ENCODE measurements at regions not wholly inside any gene's neighbourhood (a gene's known extent, or its start where the extent isn't known, plus 50 kb on each side); places are given as distances from the start of the nearest gene placed in this dataset.

DNA sequence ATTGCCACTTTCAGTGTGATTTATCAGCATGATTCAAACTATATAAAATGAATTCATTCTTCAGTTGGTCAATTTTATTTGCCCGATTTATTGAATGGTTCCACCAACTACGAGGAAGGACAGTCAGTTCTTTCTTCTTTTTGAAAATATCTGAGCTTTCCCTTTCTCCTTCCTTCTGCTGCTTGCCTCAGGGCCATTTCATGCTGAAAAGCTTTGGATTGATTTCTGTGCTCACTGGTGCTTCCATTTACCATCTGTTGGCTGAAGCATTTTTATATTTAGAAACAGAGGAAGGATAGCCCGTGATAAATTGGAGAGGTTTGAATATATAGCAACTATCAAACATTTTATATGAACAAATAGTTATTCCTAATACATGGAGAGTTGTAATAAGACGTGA is 68.9 kb upstream of the ADAMTS5 start:
- no peaks in the 10 kb centered on the region for H3K36me3 ChIP-seq (ENCODE audit: insufficient read depth, low read length)
- no peak overlapping the region for H3K4me3 ChIP-seq (ENCODE audit: low read length, poor library complexity, severe bottlenecking)
- H3K79me2 ChIP-seq (ENCODE audit: insufficient read depth, low read length): no peaks in the 10 kb centered on the region
- no peak overlapping the region for H2AFZ ChIP-seq (ENCODE audit: low read length)
- H3K4me1 ChIP-seq (ENCODE audit: insufficient read depth, low read length, poor library complexity, severe bottlenecking): no peaks in the 10 kb centered on the region
- no peak overlapping the region for H3K4me2 ChIP-seq (ENCODE audit: low read depth, low read length, poor library complexity, severe bottlenecking)
- H4K20me1 ChIP-seq (ENCODE audit: insufficient read depth, low read length, poor library complexity, severe bottlenecking): no peaks in the 10 kb centered on the region
- TF ChIP-seq, protein P1, sequence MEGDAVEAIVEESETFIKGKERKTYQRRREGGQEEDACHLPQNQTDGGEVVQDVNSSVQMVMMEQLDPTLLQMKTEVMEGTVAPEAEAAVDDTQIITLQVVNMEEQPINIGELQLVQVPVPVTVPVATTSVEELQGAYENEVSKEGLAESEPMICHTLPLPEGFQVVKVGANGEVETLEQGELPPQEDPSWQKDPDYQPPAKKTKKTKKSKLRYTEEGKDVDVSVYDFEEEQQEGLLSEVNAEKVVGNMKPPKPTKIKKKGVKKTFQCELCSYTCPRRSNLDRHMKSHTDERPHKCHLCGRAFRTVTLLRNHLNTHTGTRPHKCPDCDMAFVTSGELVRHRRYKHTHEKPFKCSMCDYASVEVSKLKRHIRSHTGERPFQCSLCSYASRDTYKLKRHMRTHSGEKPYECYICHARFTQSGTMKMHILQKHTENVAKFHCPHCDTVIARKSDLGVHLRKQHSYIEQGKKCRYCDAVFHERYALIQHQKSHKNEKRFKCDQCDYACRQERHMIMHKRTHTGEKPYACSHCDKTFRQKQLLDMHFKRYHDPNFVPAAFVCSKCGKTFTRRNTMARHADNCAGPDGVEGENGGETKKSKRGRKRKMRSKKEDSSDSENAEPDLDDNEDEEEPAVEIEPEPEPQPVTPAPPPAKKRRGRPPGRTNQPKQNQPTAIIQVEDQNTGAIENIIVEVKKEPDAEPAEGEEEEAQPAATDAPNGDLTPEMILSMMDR (conservative IDR thresholded peaks at IDR 0.05; ENCODE audit: low read length): no peak
- no peak for TF ChIP-seq EZH2phosphoT487 (IDR thresholded peaks at IDR 0.05; ENCODE audit: borderline replicate concordance)
- no peaks in the 10 kb centered on the region for H3F3A ChIP-seq (ENCODE audit: low read depth)
- no peak overlapping the region for H3K9ac ChIP-seq (ENCODE audit: low read depth, low read length, poor library complexity, severe bottlenecking)
- H3K9me2 ChIP-seq (replicated peaks; ENCODE audit: low read depth, low read length): no peaks in the 10 kb centered on the region
- no peaks in the 10 kb centered on the region for H3K27me3 ChIP-seq (ENCODE audit: insufficient read depth, low read length, poor library complexity, severe bottlenecking)
- H3K9me3 ChIP-seq (ENCODE audit: insufficient read depth, low read depth, low read length): no peaks in the 10 kb centered on the region

DNA sequence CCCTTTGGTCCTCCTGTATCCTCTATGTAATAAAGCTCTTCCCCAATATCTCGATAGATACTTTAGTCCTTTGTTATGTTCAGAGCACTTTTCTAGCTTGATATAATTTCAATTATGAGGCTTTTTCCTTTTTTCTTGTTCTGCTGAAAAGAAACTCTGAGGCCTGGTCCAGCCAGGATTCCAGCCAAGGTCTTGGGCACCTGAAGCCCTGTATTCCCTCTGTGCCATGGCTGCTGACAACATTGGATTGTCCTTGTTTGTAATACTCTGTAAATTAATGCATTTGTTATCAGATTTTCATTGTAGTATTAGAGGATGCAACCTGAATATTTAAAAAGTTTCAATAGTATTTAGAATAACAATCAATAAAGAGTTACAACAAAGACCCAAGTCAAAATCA is 67.9 kb upstream of the ADAMTS5 start:
- Histone ChIP-seq H3K9me3 (ENCODE audit: insufficient read depth, low read depth, low read length) (no peaks in the 10 kb centered on the region), H3K9me2 (replicated peaks; ENCODE audit: low read depth, low read length) (no peaks in the 10 kb centered on the region), H2AFZ (ENCODE audit: low read length) (no peak overlapping the region), H3K4me3 (ENCODE audit: low read length, poor library complexity, severe bottlenecking) (no peak overlapping the region), H3K79me2 (ENCODE audit: insufficient read depth, low read length) (no peaks in the 10 kb centered on the region), H3K36me3 (ENCODE audit: insufficient read depth, low read length) (no peaks in the 10 kb centered on the region), H4K20me1 (ENCODE audit: insufficient read depth, low read length, poor library complexity, severe bottlenecking) (no peaks in the 10 kb centered on the region), H3F3A (ENCODE audit: low read depth) (no peaks in the 10 kb centered on the region), H3K9ac (ENCODE audit: low read depth, low read length, poor library complexity, severe bottlenecking) (no peak overlapping the region), H3K27me3 (ENCODE audit: insufficient read depth, low read length, poor library complexity, severe bottlenecking) (no peaks in the 10 kb centered on the region), H3K4me1 (ENCODE audit: insufficient read depth, low read length, poor library complexity, severe bottlenecking) (no peaks in the 10 kb centered on the region), H3K4me2 (ENCODE audit: low read depth, low read length, poor library complexity, severe bottlenecking) (no peak overlapping the region)
- TF ChIP-seq, protein P1 (conservative IDR thresholded peaks at IDR 0.05; ENCODE audit: low read length): no peak
- TF ChIP-seq EZH2phosphoT487 (IDR thresholded peaks at IDR 0.05; ENCODE audit: borderline replicate concordance): no peak

DNA sequence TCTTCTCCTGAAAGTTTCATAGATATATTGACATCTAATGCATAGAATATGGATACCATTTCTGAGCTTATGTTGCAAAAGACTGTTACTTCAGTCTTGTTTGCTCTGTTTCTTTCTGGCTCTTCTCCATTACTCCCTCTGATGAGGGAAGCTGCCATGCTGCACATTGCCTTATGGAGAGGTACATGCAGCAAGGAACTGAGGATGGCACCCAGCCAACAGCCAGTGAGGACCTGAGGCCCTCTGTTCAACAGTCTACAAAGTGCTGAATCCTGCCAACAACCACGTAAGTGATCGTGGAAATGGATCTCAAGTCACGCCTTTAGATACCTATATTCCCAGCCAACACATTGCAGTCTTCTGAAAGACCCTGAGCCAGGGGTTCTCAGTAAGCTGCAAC is 66.6 kb upstream of the ADAMTS5 start:
- H3K4me1 ChIP-seq (ENCODE audit: insufficient read depth, low read length, poor library complexity, severe bottlenecking): no peaks in the 10 kb centered on the region
- no peaks in the 10 kb centered on the region for H3F3A ChIP-seq (ENCODE audit: low read depth)
- no peak overlapping the region for H2AFZ ChIP-seq (ENCODE audit: low read length)
- no peaks in the 10 kb centered on the region for H3K36me3 ChIP-seq (ENCODE audit: insufficient read depth, low read length)
- no peaks in the 10 kb centered on the region for H3K9me2 ChIP-seq (replicated peaks; ENCODE audit: low read depth, low read length)
- no peak overlapping the region for H3K9ac ChIP-seq (ENCODE audit: low read depth, low read length, poor library complexity, severe bottlenecking)
- no peak overlapping the region for H3K4me2 ChIP-seq (ENCODE audit: low read depth, low read length, poor library complexity, severe bottlenecking)
- no peaks in the 10 kb centered on the region for H3K79me2 ChIP-seq (ENCODE audit: insufficient read depth, low read length)
- no peaks in the 10 kb centered on the region for H3K27me3 ChIP-seq (ENCODE audit: insufficient read depth, low read length, poor library complexity, severe bottlenecking)
- TF ChIP-seq EZH2phosphoT487 (IDR thresholded peaks at IDR 0.05; ENCODE audit: borderline replicate concordance): no peak
- TF ChIP-seq, protein P1 (conservative IDR thresholded peaks at IDR 0.05; ENCODE audit: low read length): no peak
- no peaks in the 10 kb centered on the region for H4K20me1 ChIP-seq (ENCODE audit: insufficient read depth, low read length, poor library complexity, severe bottlenecking)
- no peaks in the 10 kb centered on the region for H3K9me3 ChIP-seq (ENCODE audit: insufficient read depth, low read depth, low read length)
- no peak overlapping the region for H3K4me3 ChIP-seq (ENCODE audit: low read length, poor library complexity, severe bottlenecking)

Data from Loucy (cell line).